ENCODE measurements at regions not wholly inside any gene's neighbourhood (a gene's known extent, or its start where the extent isn't known, plus 50 kb on each side); places are given as distances from the start of the nearest gene placed in this dataset.

DNA sequence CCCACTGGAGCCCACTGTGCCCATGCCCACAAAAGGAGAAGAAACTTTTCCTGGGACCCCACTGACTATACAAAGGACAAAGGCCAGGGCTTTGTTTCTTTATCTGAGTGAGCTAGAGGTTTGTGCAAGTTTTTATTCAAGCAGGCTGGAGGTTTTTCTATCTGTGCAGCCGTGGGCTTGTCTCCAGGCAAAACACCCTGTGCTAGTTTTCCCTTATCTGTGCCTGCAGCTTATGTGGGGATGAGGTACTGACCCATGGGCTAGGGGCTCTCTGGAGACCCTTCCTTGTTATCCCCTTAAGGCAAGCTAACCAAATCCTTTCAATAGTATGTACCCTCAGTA, 545.5 kb downstream of the ZPLD1 start:
- WGBS (ENCODE audit: extremely low coverage, insufficient read length, low lambda C conversion rate), result no CpG with 5 or more reads among the region's 1 CpG
- Mint-ChIP-seq H3K27ac (no peak overlapping the region), H3K4me3 (no peak overlapping the region)

More for the DNA sequence above, 545.5 kb downstream of the ZPLD1 start:
- Histone ChIP-seq H3K27me3 (ENCODE audit: insufficient read depth, low read length) (no peaks in the 10 kb centered on the region), H3K18ac (ENCODE audit: insufficient read length, low read depth, low read length) (no peak overlapping the region), H4K91ac (ENCODE audit: insufficient read length, low read depth, low read length) (no peak overlapping the region), H3T11ph (ENCODE audit: low read length) (no peak overlapping the region), H2BK12ac (ENCODE audit: insufficient read length, low read depth, low read length) (no peak overlapping the region), H3K4me1 (ENCODE audit: insufficient read depth, low read length) (no peaks in the 10 kb centered on the region), H3K9me3 (ENCODE audit: control insufficient read depth, low read depth, low read length) (no peaks in the 10 kb centered on the region), H3K4me2 (ENCODE audit: insufficient read depth, insufficient read length, low read length) (no peak overlapping the region), H4K8ac (replicated peaks; ENCODE audit: insufficient read length, low read depth, low read length) (no peak overlapping the region), H3K79me1 (ENCODE audit: insufficient read depth, low read depth, low read length, poor library complexity, severe bottlenecking) (no peaks in the 10 kb centered on the region), H4K20me1 (ENCODE audit: control insufficient read depth, insufficient read depth, insufficient read length) (no peaks in the 10 kb centered on the region), H3K56ac (ENCODE audit: insufficient read length, low read depth, low read length) (no peak overlapping the region), H3K27ac (ENCODE audit: insufficient read length, low read depth, low read length) (no peak overlapping the region), H2BK20ac (ENCODE audit: low read depth, low read length, poor library complexity, severe bottlenecking) (no peak overlapping the region), H4K5ac (ENCODE audit: insufficient read length, low read depth, low read length) (no peak overlapping the region), H2AK5ac (ENCODE audit: insufficient read length, low read length) (no peak overlapping the region), H2BK5ac (ENCODE audit: insufficient read length, low read length) (no peak overlapping the region), H2AFZ (ENCODE audit: low read length) (no peak overlapping the region), H3K23ac (ENCODE audit: insufficient read length, low read depth, low read length) (no peak overlapping the region), H3K9ac (ENCODE audit: extremely low read depth, insufficient read length, low read length) (no peak overlapping the region), H3K14ac (ENCODE audit: insufficient read depth, low read length) (no peak overlapping the region), H3K4ac (ENCODE audit: low read depth, low read length) (no peak overlapping the region), H3K23me2 (ENCODE audit: insufficient read length, low read depth, low read length, poor library complexity, severe bottlenecking) (no peaks in the 10 kb centered on the region), H2BK120ac (ENCODE audit: low read depth, low read length, poor library complexity, severe bottlenecking) (no peak overlapping the region), H3K79me2 (ENCODE audit: insufficient read depth, low read length) (no peaks in the 10 kb centered on the region), H2BK15ac (ENCODE audit: low read depth, low read length) (no peak overlapping the region)
- TF ChIP-seq, protein P1, sequence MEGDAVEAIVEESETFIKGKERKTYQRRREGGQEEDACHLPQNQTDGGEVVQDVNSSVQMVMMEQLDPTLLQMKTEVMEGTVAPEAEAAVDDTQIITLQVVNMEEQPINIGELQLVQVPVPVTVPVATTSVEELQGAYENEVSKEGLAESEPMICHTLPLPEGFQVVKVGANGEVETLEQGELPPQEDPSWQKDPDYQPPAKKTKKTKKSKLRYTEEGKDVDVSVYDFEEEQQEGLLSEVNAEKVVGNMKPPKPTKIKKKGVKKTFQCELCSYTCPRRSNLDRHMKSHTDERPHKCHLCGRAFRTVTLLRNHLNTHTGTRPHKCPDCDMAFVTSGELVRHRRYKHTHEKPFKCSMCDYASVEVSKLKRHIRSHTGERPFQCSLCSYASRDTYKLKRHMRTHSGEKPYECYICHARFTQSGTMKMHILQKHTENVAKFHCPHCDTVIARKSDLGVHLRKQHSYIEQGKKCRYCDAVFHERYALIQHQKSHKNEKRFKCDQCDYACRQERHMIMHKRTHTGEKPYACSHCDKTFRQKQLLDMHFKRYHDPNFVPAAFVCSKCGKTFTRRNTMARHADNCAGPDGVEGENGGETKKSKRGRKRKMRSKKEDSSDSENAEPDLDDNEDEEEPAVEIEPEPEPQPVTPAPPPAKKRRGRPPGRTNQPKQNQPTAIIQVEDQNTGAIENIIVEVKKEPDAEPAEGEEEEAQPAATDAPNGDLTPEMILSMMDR (conservative IDR thresholded peaks at IDR 0.05), result no peak
- H3K9me3 Mint-ChIP-seq, result no peaks in the 10 kb centered on the region
- no peaks in the 10 kb centered on the region for H3K4me1 Mint-ChIP-seq
- DNase-seq, result no peak
- 0 out of 7 replicates have a peak, but pooled peaks cover 0 to 3% (median 0%) of the 10 kb centered on the region in 3 experiments for H3K36me3 Mint-ChIP-seq (ENCODE audit: insufficient read depth in 1 of 3, low read depth in 3 of 3)
- no peaks in the 10 kb centered on the region for H3K27me3 Mint-ChIP-seq (ENCODE audit: low read depth)
